ENCODE measurements at regions not wholly inside any gene's neighbourhood (a gene's known extent, or its start where the extent isn't known, plus 50 kb on each side); places are given as distances from the start of the nearest gene placed in this dataset.

DNA sequence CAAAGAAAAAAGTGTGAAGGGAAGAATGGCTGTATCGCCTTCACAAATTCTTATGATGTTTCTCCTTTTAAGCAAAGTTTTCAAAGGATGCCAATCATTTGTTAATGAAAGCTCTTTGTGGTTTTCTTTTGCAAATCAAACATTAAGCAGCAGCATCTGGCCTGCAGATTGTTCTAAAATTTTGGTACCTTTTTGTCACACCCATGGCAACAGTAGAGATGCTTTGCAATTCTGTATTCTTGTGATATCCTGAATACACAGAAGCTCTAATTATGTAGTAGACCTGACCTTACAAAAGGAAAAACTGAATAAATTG lies 79.8 kb downstream of the CDO1 start:
- TF ChIP-seq, protein P1, sequence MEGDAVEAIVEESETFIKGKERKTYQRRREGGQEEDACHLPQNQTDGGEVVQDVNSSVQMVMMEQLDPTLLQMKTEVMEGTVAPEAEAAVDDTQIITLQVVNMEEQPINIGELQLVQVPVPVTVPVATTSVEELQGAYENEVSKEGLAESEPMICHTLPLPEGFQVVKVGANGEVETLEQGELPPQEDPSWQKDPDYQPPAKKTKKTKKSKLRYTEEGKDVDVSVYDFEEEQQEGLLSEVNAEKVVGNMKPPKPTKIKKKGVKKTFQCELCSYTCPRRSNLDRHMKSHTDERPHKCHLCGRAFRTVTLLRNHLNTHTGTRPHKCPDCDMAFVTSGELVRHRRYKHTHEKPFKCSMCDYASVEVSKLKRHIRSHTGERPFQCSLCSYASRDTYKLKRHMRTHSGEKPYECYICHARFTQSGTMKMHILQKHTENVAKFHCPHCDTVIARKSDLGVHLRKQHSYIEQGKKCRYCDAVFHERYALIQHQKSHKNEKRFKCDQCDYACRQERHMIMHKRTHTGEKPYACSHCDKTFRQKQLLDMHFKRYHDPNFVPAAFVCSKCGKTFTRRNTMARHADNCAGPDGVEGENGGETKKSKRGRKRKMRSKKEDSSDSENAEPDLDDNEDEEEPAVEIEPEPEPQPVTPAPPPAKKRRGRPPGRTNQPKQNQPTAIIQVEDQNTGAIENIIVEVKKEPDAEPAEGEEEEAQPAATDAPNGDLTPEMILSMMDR (IDR thresholded peaks at IDR 0.05): no peak
- TF ChIP-seq POLR2A (IDR thresholded peaks at IDR 0.05): no peak
